SK-N-SH (cell line): ENCODE measurements at regions not wholly inside any gene's neighbourhood (a gene's known extent, or its start where the extent isn't known, plus 50 kb on each side); places are given as distances from the start of the nearest gene placed in this dataset.

Experiments used
- FOSL2 ChIP-seq: IDR thresholded peaks from 2 replicates; pipeline ENCODE4 v1.4.0; 2012; ENCODE audit warnings: low read depth, mild to moderate bottlenecking, moderate library complexity, borderline replicate concordance
- FOXJ3 ChIP-seq: sonication (generic); formaldehyde crosslinking; IDR thresholded peaks from 2 replicates; pipeline ENCODE4 v1.5.1; 2020; ENCODE audit warnings: mild to moderate bottlenecking, missing genetic modification reagents
- FOXM1 ChIP-seq: IDR thresholded peaks from 2 replicates; pipeline ENCODE4 v1.4.0; 2012; ENCODE audit warnings: low read depth, mild to moderate bottlenecking
- GABPA ChIP-seq: IDR thresholded peaks from 2 replicates; pipeline ENCODE4 v1.4.0; 2012; ENCODE audit warnings: low read depth, mild to moderate bottlenecking
- GATA2 ChIP-seq: sonication (generic); formaldehyde crosslinking; IDR thresholded peaks from 2 replicates; pipeline ENCODE4 v1.5.0; 2020; ENCODE audit warnings: mild to moderate bottlenecking, missing genetic modification reagents
- POLR2AphosphoS5 ChIP-seq: IDR thresholded peaks from 2 replicates; pipeline ENCODE4 v1.6.1; 2012; ENCODE audit warnings: low read depth, low read length
- RCOR1 ChIP-seq: fragments of 150-350 bp; IDR thresholded peaks from 2 replicates; pipeline ENCODE4 v1.6.1; 2017; ENCODE audit warnings: antibody characterized with exemption, low read length
- REST ChIP-seq: IDR thresholded peaks from 2 replicates; pipeline ENCODE4 v1.6.1; 2012; ENCODE audit warnings: mild to moderate bottlenecking, low read depth, low read length, moderate library complexity
- RFX5 ChIP-seq: IDR thresholded peaks from 2 replicates; pipeline ENCODE4 v1.6.1; 2012; ENCODE audit warnings: mild to moderate bottlenecking, improper control_type of control experiment, low read length
- RXRA ChIP-seq: IDR thresholded peaks from 2 replicates; pipeline ENCODE4 v1.4.0; 2012; ENCODE audit warnings: low read depth, mild to moderate bottlenecking, borderline replicate concordance
- SIN3A ChIP-seq: IDR thresholded peaks from 2 replicates; pipeline ENCODE4 v1.6.1; 2012; ENCODE audit warnings: low read depth, mild to moderate bottlenecking, low read length, moderate library complexity, borderline replicate concordance
- SMC3 ChIP-seq: IDR thresholded peaks from 2 replicates; pipeline ENCODE4 v1.6.1; 2012; ENCODE audit warnings: low read depth, low read length, improper control_type of control experiment
- TAF1 ChIP-seq: IDR thresholded peaks from 2 replicates; pipeline ENCODE4 v1.6.1; 2012; ENCODE audit warnings: low read depth, mild to moderate bottlenecking, low read length, moderate library complexity, borderline replicate concordance
- TF ChIP-seq, protein P1 (sequence below): fragments of 200-600 bp; sonication (generic); IDR thresholded peaks from 2 replicates; pipeline ENCODE4 v1.6.1; 2017; ENCODE audit warnings: antibody characterized with exemption, mild to moderate bottlenecking, moderate library complexity

DNA sequence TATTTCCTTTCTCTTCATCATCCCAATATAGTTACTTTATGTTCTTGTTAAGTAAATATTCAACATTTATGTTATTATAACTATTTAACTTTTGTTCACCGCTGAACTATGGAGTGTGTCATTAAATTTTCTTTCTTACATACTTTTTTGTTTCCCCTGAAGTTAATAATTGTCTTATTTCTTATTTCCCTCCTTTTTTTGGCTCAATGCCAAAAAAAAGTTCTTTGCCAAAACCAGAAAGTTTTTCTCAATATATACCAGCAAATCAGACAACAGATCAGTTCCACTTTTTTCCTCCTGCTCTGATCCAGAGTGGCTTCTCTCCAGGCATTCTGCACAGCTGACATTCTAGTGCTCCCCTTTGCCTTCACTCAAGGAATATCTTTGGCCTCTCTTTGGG lies 187.0 kb upstream of the PPARGC1A start:
- TF ChIP-seq, protein P1, sequence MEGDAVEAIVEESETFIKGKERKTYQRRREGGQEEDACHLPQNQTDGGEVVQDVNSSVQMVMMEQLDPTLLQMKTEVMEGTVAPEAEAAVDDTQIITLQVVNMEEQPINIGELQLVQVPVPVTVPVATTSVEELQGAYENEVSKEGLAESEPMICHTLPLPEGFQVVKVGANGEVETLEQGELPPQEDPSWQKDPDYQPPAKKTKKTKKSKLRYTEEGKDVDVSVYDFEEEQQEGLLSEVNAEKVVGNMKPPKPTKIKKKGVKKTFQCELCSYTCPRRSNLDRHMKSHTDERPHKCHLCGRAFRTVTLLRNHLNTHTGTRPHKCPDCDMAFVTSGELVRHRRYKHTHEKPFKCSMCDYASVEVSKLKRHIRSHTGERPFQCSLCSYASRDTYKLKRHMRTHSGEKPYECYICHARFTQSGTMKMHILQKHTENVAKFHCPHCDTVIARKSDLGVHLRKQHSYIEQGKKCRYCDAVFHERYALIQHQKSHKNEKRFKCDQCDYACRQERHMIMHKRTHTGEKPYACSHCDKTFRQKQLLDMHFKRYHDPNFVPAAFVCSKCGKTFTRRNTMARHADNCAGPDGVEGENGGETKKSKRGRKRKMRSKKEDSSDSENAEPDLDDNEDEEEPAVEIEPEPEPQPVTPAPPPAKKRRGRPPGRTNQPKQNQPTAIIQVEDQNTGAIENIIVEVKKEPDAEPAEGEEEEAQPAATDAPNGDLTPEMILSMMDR = no peak
- TF ChIP-seq FOXJ3 (CRISPR knock-in tag) = no peak
- TF ChIP-seq GABPA = no peak
- no peak for TF ChIP-seq SMC3
- TF ChIP-seq REST = no peak
- TF ChIP-seq FOSL2 = no peak
- TF ChIP-seq SIN3A = no peak
- TF ChIP-seq FOXM1 = no peak
- no peak for TF ChIP-seq POLR2AphosphoS5
- no peak for TF ChIP-seq GATA2 (CRISPR knock-in tag)
- TF ChIP-seq RFX5 = no peak
- TF ChIP-seq RCOR1 = no peak
- no peak for TF ChIP-seq RXRA
- no peak for TF ChIP-seq TAF1
